ENCODE measurements at regions not wholly inside any gene's neighbourhood (a gene's known extent, or its start where the extent isn't known, plus 50 kb on each side); places are given as distances from the start of the nearest gene placed in this dataset.
"Not testable (repeated sequence)": the region's sequence is repeated elsewhere in the genome, so short reads cannot be mapped to it uniquely, and the experiment has no call there.

- no peak for DNase-seq
Observed at GRCh38 chr4:159673221-159673620, 570.3 kb downstream of the RAPGEF2 start.

- no peak for DNase-seq
Observed at GRCh38 chr4:159674241-159674640, 571.4 kb downstream of the RAPGEF2 start.

GRCh38 chr4:159677521-159677920 lies 574.6 kb downstream of the RAPGEF2 start:
- DNase-seq: no peak

GRCh38 chr4:159682996-159683395 lies 580.1 kb downstream of the RAPGEF2 start:
- DNase-seq: no peak

DNA sequence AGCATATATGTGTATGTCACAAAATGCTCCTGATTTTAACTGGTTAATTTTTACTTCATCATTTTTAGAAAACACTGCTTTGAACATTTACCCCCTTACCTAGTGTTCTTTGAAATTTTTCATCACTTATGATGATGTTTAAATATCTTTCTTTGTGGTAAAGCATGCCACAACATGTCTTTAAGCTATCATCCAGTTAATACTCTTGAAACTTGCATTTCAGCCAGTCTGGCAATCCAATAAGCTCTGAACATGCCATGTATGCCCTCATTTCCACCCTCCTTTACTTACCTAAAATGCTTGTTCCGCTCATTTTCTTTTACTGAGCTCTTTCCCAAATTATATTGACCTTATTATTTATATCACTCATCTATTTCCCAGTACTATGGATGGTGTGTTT lies 581.2 kb downstream of the RAPGEF2 start:
- DNase-seq: no peak

DNA sequence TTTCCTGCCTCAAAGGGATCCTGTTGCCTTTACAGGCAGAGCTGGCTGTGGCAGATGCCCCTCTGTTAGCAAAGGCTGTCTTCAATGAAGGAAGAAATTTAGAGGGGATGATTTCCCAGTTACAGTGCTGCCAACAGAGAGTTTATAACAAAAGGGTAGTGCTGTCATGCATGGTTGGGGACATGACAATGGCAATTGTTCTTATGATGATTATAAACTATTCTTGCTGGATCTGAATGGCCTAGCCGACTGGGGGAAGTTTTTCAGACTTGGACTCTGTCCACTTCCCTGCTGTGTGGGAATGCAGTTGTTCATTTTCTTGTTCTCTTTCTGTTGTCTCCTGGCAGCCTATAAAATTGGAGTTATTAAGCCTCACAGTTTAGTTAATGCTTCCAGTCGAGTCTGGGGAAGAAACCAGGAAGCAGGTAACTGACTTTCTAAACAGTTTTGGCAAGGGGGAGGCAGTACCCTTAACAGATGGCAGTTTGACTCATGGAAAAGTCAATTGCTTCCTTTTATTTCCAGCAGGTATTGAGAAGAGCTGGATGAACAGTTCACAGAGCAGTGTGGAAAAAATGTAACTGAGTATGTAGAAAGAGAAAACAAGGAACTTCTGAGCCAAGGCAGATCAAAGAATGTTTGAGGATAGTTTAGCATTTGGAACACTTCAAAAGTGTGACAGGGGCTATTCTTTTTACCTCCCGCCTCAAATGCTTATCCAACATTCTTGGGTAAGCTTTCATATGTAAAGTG lies 582.6 kb downstream of the RAPGEF2 start:
- no peak for DNase-seq

DNA sequence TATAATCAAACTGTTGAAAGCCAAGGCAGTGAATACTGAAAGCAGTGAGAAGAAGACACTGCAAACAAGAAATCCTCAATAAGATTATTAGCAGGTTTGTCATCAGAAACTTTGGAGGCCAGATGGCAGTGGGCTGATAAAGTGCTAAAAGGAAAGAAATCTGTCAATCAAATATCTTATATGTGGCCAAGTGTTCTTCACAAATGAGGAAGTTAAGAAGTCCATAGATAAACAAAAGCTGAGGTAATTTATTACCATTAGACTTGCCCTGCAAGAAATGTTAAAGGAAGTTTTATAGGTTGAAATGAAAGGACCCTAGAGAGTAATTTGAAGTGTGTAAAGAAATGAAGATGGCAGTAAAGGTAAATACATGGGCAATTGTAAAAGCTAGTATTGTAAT lies 586.6 kb downstream of the RAPGEF2 start:
- no peak for DNase-seq

GRCh38 chr4:159697322-159698283 lies 594.7 kb downstream of the RAPGEF2 start:
- no peak for DNase-seq

GRCh38 chr4:159698336-159698735 lies 595.5 kb downstream of the RAPGEF2 start:
- DNase-seq: no peak

DNA sequence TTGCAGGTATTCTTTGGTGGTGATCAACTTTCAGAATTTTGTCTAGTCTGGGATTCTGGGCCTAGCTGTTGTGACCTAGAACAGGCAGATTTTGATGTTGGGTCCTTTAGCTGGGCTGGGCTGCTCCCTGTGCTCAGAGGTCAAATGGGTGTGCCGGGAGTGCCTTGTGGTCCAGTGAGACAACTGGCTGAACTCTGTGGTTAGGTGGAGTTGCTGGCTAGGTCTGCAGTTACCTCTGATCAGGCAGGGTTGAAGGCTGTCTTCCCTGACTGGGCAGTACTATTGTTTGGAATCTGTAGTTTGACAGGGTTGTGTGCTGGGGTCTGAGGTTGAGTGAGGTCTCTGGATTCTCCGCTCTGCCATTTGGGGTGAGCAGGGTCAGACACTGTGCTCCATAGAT lies 599.3 kb downstream of the RAPGEF2 start:
- DNase-seq: no peak

DNA sequence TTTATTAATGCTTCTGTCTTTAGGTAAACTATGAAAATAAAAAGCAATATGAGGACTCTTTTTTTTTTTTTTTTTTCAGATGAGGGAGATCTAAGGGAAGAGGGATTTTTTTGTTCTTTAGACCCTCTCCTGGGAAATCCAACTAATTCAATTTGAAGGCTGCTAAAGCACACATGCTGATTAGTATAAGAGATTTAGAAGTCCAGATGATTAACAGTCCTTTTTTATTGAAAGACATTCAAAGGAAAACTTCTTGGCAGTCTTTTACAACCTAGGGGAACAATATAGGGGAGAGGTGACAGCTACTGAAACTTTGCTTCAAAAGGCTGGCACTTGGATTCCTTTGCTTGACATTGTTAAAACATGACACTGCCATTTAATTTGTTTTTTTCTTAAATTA lies 602.5 kb downstream of the RAPGEF2 start:
- no peak for DNase-seq

GRCh38 chr4:159706704-159707103 lies 603.8 kb downstream of the RAPGEF2 start:
- no peak for DNase-seq

DNA sequence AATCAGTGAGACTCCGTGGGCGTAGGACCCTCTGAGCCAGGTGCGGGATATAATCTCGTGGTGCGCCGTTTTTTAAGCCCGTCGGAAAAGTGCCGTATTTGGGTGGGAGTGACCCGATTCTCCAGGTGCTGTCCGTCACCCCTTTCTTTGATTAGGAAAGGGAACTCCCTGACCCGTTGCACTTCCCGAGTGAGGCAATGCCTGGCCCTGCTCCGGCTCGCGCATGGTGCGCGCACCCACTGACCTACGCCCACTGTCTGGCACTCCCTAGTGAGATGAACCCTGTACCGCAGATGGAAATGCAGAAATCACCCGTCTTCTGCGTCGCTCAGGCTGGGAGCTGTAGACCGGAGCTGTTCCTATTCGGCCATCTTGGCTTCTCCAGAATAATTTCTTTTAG lies 612.3 kb downstream of the RAPGEF2 start:
- DNase-seq: not testable (repeated sequence)

DNA sequence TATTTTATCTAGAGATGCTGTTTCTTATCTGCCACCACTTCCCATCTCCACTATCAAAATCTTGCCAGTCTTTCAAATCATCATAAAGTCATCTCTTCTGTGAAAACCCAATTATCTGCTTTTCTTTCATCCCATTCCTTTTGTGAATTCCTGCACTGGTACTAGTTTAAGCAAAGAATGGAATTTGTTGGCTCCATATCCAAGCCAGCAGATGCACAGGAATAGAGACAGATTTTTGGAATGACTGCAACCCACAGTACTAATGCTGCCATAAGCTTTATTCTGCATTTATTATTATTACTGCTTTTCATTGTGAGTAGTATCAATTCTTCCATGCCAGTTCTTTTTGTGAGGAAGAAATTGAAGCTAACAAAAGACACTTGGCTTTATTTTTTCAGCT lies 616.7 kb downstream of the RAPGEF2 start:
- DNase-seq: no peak

GRCh38 chr4:159722052-159722451 lies 619.2 kb downstream of the RAPGEF2 start:
- DNase-seq: no peak

DNA sequence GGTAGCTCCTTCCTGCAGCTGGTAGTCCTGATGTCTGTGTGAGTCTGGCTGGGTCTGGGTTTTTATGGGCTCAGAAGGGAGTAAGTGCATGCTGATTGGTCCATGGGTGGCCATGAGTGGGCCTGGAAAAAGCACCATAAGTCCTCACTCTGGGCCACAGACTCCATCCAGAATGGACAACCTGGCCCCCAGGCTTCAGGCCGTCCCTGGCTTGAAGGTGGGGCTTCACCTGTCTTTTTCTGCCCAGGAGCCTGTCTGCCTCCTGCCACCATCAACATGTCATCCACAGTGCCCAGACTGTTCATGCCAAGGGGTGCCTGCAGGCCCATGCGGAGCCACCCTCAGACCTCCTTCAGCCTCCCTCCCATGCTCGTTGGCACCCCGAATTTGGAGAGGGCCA lies 620.0 kb downstream of the RAPGEF2 start:
- no peak for DNase-seq

DNA sequence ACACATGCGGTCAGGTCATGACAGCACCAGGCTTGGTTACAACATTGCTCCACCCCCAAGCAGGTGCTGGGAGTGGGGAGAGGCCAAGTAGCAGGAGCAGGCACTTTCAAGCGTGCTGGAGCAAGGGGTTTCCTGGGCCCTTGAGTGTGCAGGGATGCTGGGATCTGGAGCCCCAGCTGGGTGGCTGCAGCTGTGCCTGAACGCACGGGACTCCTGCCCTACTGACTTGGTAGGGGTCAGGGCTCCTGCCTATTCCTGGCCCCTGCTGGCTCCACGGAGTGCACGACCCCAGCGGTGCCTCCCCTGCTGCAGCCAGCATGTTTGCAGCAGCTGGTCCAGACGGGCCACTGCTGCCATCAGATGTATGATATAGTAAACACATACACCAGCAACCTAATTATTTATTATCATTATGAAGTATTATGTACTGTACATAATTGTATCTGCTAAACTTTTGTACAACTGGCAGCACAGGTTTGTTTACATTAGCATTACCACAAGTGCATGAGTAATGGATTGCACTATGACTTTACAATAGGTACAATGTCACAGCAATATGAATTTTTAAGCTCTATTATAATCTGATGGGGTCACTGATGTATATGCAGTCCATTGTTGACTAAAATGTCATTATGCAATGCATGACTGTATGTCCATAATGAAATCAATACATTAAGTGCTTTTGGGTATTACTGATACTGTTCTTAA lies 620.6 kb downstream of the RAPGEF2 start:
- DNase-seq: no peak

GRCh38 chr4:159725571-159725970 lies 622.7 kb downstream of the RAPGEF2 start:
- DNase-seq: no peak

GRCh38 chr4:159735281-159736207 lies 632.7 kb downstream of the RAPGEF2 start:
- DNase-seq: no peak

GRCh38 chr4:159736411-159736810 lies 633.5 kb downstream of the RAPGEF2 start:
- DNase-seq: no peak

DNA sequence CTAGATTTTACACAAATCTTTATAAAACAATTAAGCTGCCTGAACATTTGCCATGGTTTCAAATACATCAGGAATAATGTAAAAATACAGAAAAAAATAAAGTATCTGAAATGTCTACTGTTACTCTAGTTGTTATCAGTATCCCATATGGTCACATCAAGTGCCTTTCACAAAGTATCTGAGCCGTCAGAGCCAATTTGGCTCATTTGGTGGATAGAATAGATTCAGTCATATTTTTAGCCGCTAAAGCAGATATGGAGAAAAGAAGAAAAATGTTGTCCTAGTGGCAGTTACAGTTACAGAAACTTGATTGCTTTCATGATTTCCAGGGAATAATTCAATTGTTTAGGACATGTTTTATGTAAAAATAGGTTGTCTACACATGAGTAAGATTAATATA lies 641.1 kb downstream of the RAPGEF2 start:
- no peak for DNase-seq

DNA sequence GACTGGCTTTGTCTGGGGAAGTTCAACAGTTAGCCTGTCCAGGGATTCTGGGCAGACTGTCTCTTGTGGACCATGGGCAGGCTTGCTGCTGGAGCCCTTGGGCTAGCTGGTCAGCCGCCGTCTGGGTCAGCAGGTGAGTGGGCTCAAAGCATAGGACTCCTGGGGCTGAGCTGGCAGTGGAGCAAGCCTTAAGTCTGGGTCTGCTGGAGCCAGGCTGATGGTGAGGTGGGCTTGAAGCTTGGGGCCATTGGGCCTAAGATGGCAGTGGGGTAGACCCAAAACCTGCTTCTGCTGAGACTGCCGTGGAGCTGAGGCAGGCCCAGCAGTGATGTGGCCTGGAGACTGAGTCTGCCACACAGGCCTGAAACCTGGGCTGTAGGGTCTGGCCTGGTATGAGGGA lies 645.1 kb downstream of the RAPGEF2 start:
- no peak for DNase-seq

Measured in activated gamma-delta T cell (primary cell).